ENCODE measurements at regions not wholly inside any gene's neighbourhood (a gene's known extent, or its start where the extent isn't known, plus 50 kb on each side); places are given as distances from the start of the nearest gene placed in this dataset.

GRCh38 chr9:106146886-106147285 lies 452.5 kb downstream of the TMEM38B start:
- Histone ChIP-seq H3K14ac (ENCODE audit: low read length in 2 of 2) (no peak overlapping the region), H3K4me1 (ENCODE audit: control insufficient read depth, insufficient read depth, low read depth, low read length) (no peaks in the 10 kb centered on the region), H3K4ac (ENCODE audit: low read depth in 1 of 2, low read length in 2 of 2) (no peak overlapping the region), H4K91ac (ENCODE audit: low read length) (no peak overlapping the region), H3K4me2 (ENCODE audit: low read length, poor library complexity, severe bottlenecking) (no peak overlapping the region), H3K9ac (ENCODE audit: low read length) (no peak overlapping the region), H2AFZ (ENCODE audit: low read depth, low read length) (no peak overlapping the region), H3K9me3 (ENCODE audit: control insufficient read depth, low read length) (peaks cover 6% of the 10 kb centered on the region), H3K79me1 (replicated peaks; ENCODE audit: low read length, poor library complexity, severe bottlenecking) (no peaks in the 10 kb centered on the region), H2BK12ac (ENCODE audit: low read length in 2 of 2) (no peak overlapping the region), H3K27me3 (ENCODE audit: control insufficient read depth in 1 of 2, insufficient read depth in 1 of 2, low read length in 2 of 2) (no peaks in the 10 kb centered on the region), H2AK5ac (ENCODE audit: low read length, severe bottlenecking) (no peak overlapping the region), H2BK5ac (ENCODE audit: low read depth, low read length, poor library complexity, severe bottlenecking) (no peak overlapping the region), H4K8ac (ENCODE audit: low read length) (no peak overlapping the region), H2BK120ac (ENCODE audit: low read depth, low read length) (no peak overlapping the region), H3K23ac (ENCODE audit: low read length in 2 of 2) (no peak overlapping the region), H3K4me3 (ENCODE audit: insufficient read depth in 1 of 2, low read depth in 1 of 2, low read length in 2 of 2) (no peak overlapping the region), H2BK15ac (ENCODE audit: low read depth, poor library complexity, severe bottlenecking) (no peak overlapping the region), H3K36me3 (ENCODE audit: control insufficient read depth in 1 of 2, insufficient read depth in 2 of 2, low read depth in 1 of 2, low read length in 2 of 2) (no peaks in the 10 kb centered on the region), H3K18ac (ENCODE audit: low read depth in 1 of 2, low read length in 2 of 2) (no peak overlapping the region), H3K27ac (ENCODE audit: low read length, poor library complexity, severe bottlenecking) (no peak overlapping the region)
- no peak for DNase-seq

GRCh38 chr9:106149956-106150355 lies 455.6 kb downstream of the TMEM38B start:
- no peak overlapping the region for H3K14ac ChIP-seq (ENCODE audit: low read length in 2 of 2)
- H2BK5ac ChIP-seq (ENCODE audit: low read depth, low read length, poor library complexity, severe bottlenecking): no peak overlapping the region
- no peaks in the 10 kb centered on the region for H3K36me3 ChIP-seq (ENCODE audit: control insufficient read depth in 1 of 2, insufficient read depth in 2 of 2, low read depth in 1 of 2, low read length in 2 of 2)
- H3K79me1 ChIP-seq (replicated peaks; ENCODE audit: low read length, poor library complexity, severe bottlenecking): no peaks in the 10 kb centered on the region
- DNase-seq: no peak
- no peak overlapping the region for H2AK5ac ChIP-seq (ENCODE audit: low read length, severe bottlenecking)
- H3K27me3 ChIP-seq (ENCODE audit: control insufficient read depth in 1 of 2, insufficient read depth in 1 of 2, low read length in 2 of 2): no peaks in the 10 kb centered on the region
- H4K8ac ChIP-seq (ENCODE audit: low read length): no peak overlapping the region
- no peak overlapping the region for H2BK120ac ChIP-seq (ENCODE audit: low read depth, low read length)
- no peak overlapping the region for H4K91ac ChIP-seq (ENCODE audit: low read length)
- H3K18ac ChIP-seq (ENCODE audit: low read depth in 1 of 2, low read length in 2 of 2): no peak overlapping the region
- H3K4me1 ChIP-seq (ENCODE audit: control insufficient read depth, insufficient read depth, low read depth, low read length): no peaks in the 10 kb centered on the region
- no CpG with 5 or more reads among the region's 1 CpG for WGBS
- no peak overlapping the region for H2BK12ac ChIP-seq (ENCODE audit: low read length in 2 of 2)
- H2AFZ ChIP-seq (ENCODE audit: low read depth, low read length): no peak overlapping the region
- no peak overlapping the region for H3K4ac ChIP-seq (ENCODE audit: low read depth in 1 of 2, low read length in 2 of 2)
- H3K4me3 ChIP-seq (ENCODE audit: insufficient read depth in 1 of 2, low read depth in 1 of 2, low read length in 2 of 2): no peak overlapping the region
- H3K9me3 ChIP-seq (ENCODE audit: control insufficient read depth, low read length): no peaks in the 10 kb centered on the region
- no peak overlapping the region for H2BK15ac ChIP-seq (ENCODE audit: low read depth, poor library complexity, severe bottlenecking)
- H3K9ac ChIP-seq (ENCODE audit: low read length): no peak overlapping the region
- H3K4me2 ChIP-seq (ENCODE audit: low read length, poor library complexity, severe bottlenecking): no peak overlapping the region
- no peak overlapping the region for H3K23ac ChIP-seq (ENCODE audit: low read length in 2 of 2)
- no peak overlapping the region for H3K27ac ChIP-seq (ENCODE audit: low read length, poor library complexity, severe bottlenecking)

GRCh38 chr9:106156465-106156864 lies 462.1 kb downstream of the TMEM38B start:
- no peak for DNase-seq
- WGBS: no CpG with 5 or more reads among the region's 1 CpG
- no peak overlapping the region for H3K4me2 ChIP-seq (ENCODE audit: low read length, poor library complexity, severe bottlenecking)
- peaks cover 4% of the 10 kb centered on the region for H3K9me3 ChIP-seq (ENCODE audit: control insufficient read depth, low read length)
- H3K14ac ChIP-seq (ENCODE audit: low read length in 2 of 2): no peak overlapping the region
- H2BK120ac ChIP-seq (ENCODE audit: low read depth, low read length): no peak overlapping the region
- H3K4ac ChIP-seq (ENCODE audit: low read depth in 1 of 2, low read length in 2 of 2): no peak overlapping the region
- H2BK5ac ChIP-seq (ENCODE audit: low read depth, low read length, poor library complexity, severe bottlenecking): no peak overlapping the region
- H2BK15ac ChIP-seq (ENCODE audit: low read depth, poor library complexity, severe bottlenecking): no peak overlapping the region
- no peak overlapping the region for H2BK12ac ChIP-seq (ENCODE audit: low read length in 2 of 2)
- no peak overlapping the region for H3K23ac ChIP-seq (ENCODE audit: low read length in 2 of 2)
- no peak overlapping the region for H2AK5ac ChIP-seq (ENCODE audit: low read length, severe bottlenecking)
- no peak overlapping the region for H3K9ac ChIP-seq (ENCODE audit: low read length)
- no peaks in the 10 kb centered on the region for H3K4me1 ChIP-seq (ENCODE audit: control insufficient read depth, insufficient read depth, low read depth, low read length)
- H3K27me3 ChIP-seq (ENCODE audit: control insufficient read depth in 1 of 2, insufficient read depth in 1 of 2, low read length in 2 of 2): no peaks in the 10 kb centered on the region
- H3K4me3 ChIP-seq (ENCODE audit: insufficient read depth in 1 of 2, low read depth in 1 of 2, low read length in 2 of 2): no peak overlapping the region
- H2AFZ ChIP-seq (ENCODE audit: low read depth, low read length): no peak overlapping the region
- no peak overlapping the region for H3K27ac ChIP-seq (ENCODE audit: low read length, poor library complexity, severe bottlenecking)
- no peaks in the 10 kb centered on the region for H3K36me3 ChIP-seq (ENCODE audit: control insufficient read depth in 1 of 2, insufficient read depth in 2 of 2, low read depth in 1 of 2, low read length in 2 of 2)
- H3K79me1 ChIP-seq (replicated peaks; ENCODE audit: low read length, poor library complexity, severe bottlenecking): no peaks in the 10 kb centered on the region
- H4K8ac ChIP-seq (ENCODE audit: low read length): no peak overlapping the region
- H3K18ac ChIP-seq (ENCODE audit: low read depth in 1 of 2, low read length in 2 of 2): no peak overlapping the region
- H4K91ac ChIP-seq (ENCODE audit: low read length): no peak overlapping the region

- Histone ChIP-seq H3K36me3 (ENCODE audit: control insufficient read depth in 1 of 2, insufficient read depth in 2 of 2, low read depth in 1 of 2, low read length in 2 of 2) (no peaks in the 10 kb centered on the region), H2BK120ac (ENCODE audit: low read depth, low read length) (no peak overlapping the region)
These were observed 477.9 kb downstream of the TMEM38B start for GRCh38 chr9:106172265-106172664.

More at GRCh38 chr9:106172265-106172664, 477.9 kb downstream of the TMEM38B start:
- H3K9ac ChIP-seq (ENCODE audit: low read length): no peak overlapping the region
- H2BK5ac ChIP-seq (ENCODE audit: low read depth, low read length, poor library complexity, severe bottlenecking): no peak overlapping the region
- H3K4me3 ChIP-seq (ENCODE audit: insufficient read depth in 1 of 2, low read depth in 1 of 2, low read length in 2 of 2): no peak overlapping the region
- no peak overlapping the region for H3K18ac ChIP-seq (ENCODE audit: low read depth in 1 of 2, low read length in 2 of 2)
- H3K14ac ChIP-seq (ENCODE audit: low read length in 2 of 2): no peak overlapping the region
- no peak overlapping the region for H4K8ac ChIP-seq (ENCODE audit: low read length)
- H3K4me1 ChIP-seq (ENCODE audit: control insufficient read depth, insufficient read depth, low read depth, low read length): no peaks in the 10 kb centered on the region
- H3K27ac ChIP-seq (ENCODE audit: low read length, poor library complexity, severe bottlenecking): no peak overlapping the region
- no peak overlapping the region for H4K91ac ChIP-seq (ENCODE audit: low read length)
- no CpG with 5 or more reads among the region's 1 CpG for WGBS
- no peak overlapping the region for H3K23ac ChIP-seq (ENCODE audit: low read length in 2 of 2)
- no peak overlapping the region for H2AK5ac ChIP-seq (ENCODE audit: low read length, severe bottlenecking)
- DNase-seq: no peak
- H3K4ac ChIP-seq (ENCODE audit: low read depth in 1 of 2, low read length in 2 of 2): no peak overlapping the region
- no peak overlapping the region for H2BK15ac ChIP-seq (ENCODE audit: low read depth, poor library complexity, severe bottlenecking)
- H2AFZ ChIP-seq (ENCODE audit: low read depth, low read length): no peak overlapping the region
- no peaks in the 10 kb centered on the region for H3K79me1 ChIP-seq (replicated peaks; ENCODE audit: low read length, poor library complexity, severe bottlenecking)
- H2BK12ac ChIP-seq (ENCODE audit: low read length in 2 of 2): no peak overlapping the region
- H3K4me2 ChIP-seq (ENCODE audit: low read length, poor library complexity, severe bottlenecking): no peak overlapping the region
- peaks cover 4% of the 10 kb centered on the region for H3K9me3 ChIP-seq (ENCODE audit: control insufficient read depth, low read length)
- H3K27me3 ChIP-seq (ENCODE audit: control insufficient read depth in 1 of 2, insufficient read depth in 1 of 2, low read length in 2 of 2): no peaks in the 10 kb centered on the region

Data from mesenchymal stem cell (in vitro differentiated cells and primary cell).